ENCODE measurements at regions not wholly inside any gene's neighbourhood (a gene's known extent, or its start where the extent isn't known, plus 50 kb on each side); places are given as distances from the start of the nearest gene placed in this dataset.

GRCh38 chr15:85984241-85984640 lies 95.4 kb upstream of the AGBL1 start:
- DNase-seq = no peak

- DNase-seq = no peak
Measured at GRCh38 chr15:85986116-85986515, 93.6 kb upstream of the AGBL1 start.

- DNase-seq = no peak
Measured at GRCh38 chr15:85986741-85987140, 92.9 kb upstream of the AGBL1 start.

GRCh38 chr15:85988741-85989140 lies 90.9 kb upstream of the AGBL1 start:
- no peak for DNase-seq

- DNase-seq = no peak
Measured at GRCh38 chr15:85992224-85992623, 87.4 kb upstream of the AGBL1 start.

GRCh38 chr15:85993116-85993515 lies 86.6 kb upstream of the AGBL1 start:
- DNase-seq = no peak

GRCh38 chr15:85997618-85998017 lies 82.1 kb upstream of the AGBL1 start:
- no peak for DNase-seq

- DNase-seq = no peak
Measured at GRCh38 chr15:85999658-86000057, 80.0 kb upstream of the AGBL1 start.

GRCh38 chr15:86001200-86001599 lies 78.5 kb upstream of the AGBL1 start:
- DNase-seq = no peak

GRCh38 chr15:86002444-86002843 lies 77.2 kb upstream of the AGBL1 start:
- DNase-seq = no peak

GRCh38 chr15:86004061-86004460 lies 75.6 kb upstream of the AGBL1 start:
- DNase-seq = no peak

GRCh38 chr15:86006546-86006945 lies 73.1 kb upstream of the AGBL1 start:
- no peak for DNase-seq

- DNase-seq = no peak
Measured at GRCh38 chr15:86009727-86010126, 69.9 kb upstream of the AGBL1 start.

GRCh38 chr15:86010398-86010797 lies 69.3 kb upstream of the AGBL1 start:
- DNase-seq = no peak

GRCh38 chr15:86010891-86011290 lies 68.8 kb upstream of the AGBL1 start:
- no peak for DNase-seq

- no peak for DNase-seq
Measured at GRCh38 chr15:86014016-86014415, 65.7 kb upstream of the AGBL1 start.

GRCh38 chr15:86016750-86017149 lies 62.9 kb upstream of the AGBL1 start:
- DNase-seq = no peak

GRCh38 chr15:86018679-86019078 lies 61.0 kb upstream of the AGBL1 start:
- no peak for DNase-seq

GRCh38 chr15:86021281-86022264 lies 58.1 kb upstream of the AGBL1 start:
- no peak for DNase-seq

GRCh38 chr15:86028961-86029360 lies 50.7 kb upstream of the AGBL1 start:
- DNase-seq = no peak

All from activated CD4-positive, CD25-positive, alpha-beta regulatory T cell (primary cell).